Fibroblast of lung (primary cell): ENCODE measurements at regions not wholly inside any gene's neighbourhood (a gene's known extent, or its start where the extent isn't known, plus 50 kb on each side); places are given as distances from the start of the nearest gene placed in this dataset.

Experiments used
- DNase-seq, 2 donors: peaks; one replicate each; pipeline versions ENCODE4 v3.0.0 to v3.0.0-alpha.2; 2010; ENCODE audit warnings: low read depth in 2 of 2
- H2AFZ ChIP-seq: 2 replicates; pipeline ENCODE4 v1.5.1; 2012; ENCODE audit warnings: low read length, control low read depth, inconsistent platforms
- H3K27ac ChIP-seq: 2 replicates; pipeline ENCODE4 v1.5.1; 2011; ENCODE audit warnings: low read length, control low read depth; ENCODE audit not compliant: insufficient read depth
- H3K27me3 ChIP-seq: 2 replicates; pipeline ENCODE4 v1.5.1; 2011; ENCODE audit warnings: mild to moderate bottlenecking, low read length; ENCODE audit not compliant: control insufficient read depth, insufficient read depth
- H3K36me3 ChIP-seq: 2 replicates; pipeline ENCODE4 v1.5.1; 2011; ENCODE audit warnings: low read length; ENCODE audit not compliant: control insufficient read depth, insufficient read depth
- H3K4me1 ChIP-seq: 2 replicates; pipeline ENCODE4 v1.5.1; 2011; ENCODE audit warnings: low read length; ENCODE audit not compliant: control insufficient read depth, insufficient read depth; ENCODE audit errors: extremely low read depth
- H3K4me2 ChIP-seq: 2 replicates; pipeline ENCODE4 v1.5.1; 2011; ENCODE audit warnings: low read length, control low read depth; ENCODE audit not compliant: insufficient read depth; ENCODE audit errors: extremely low read depth
- H3K4me3 ChIP-seq, 4 experiments: fragments of 200-600 bp in 1 of 4; sonication (generic) in 1 of 4; replicated peaks in 1 of 4; 2 replicates each; pipeline ENCODE4 v1.5.1; 2011 to 2016; ENCODE audit warnings: low read length in 4 of 4, low read depth in 3 of 4, mild to moderate bottlenecking in 3 of 4, control low read depth in 2 of 4, inconsistent platforms in 1 of 4, mixed read lengths in 1 of 4; ENCODE audit not compliant: insufficient read depth in 1 of 4; ENCODE audit errors: control extremely low read depth in 1 of 4
- H3K79me2 ChIP-seq: 2 replicates; pipeline ENCODE4 v1.5.1; 2012; ENCODE audit warnings: mild to moderate bottlenecking, low read length, inconsistent platforms; ENCODE audit not compliant: control insufficient read depth, insufficient read depth
- H3K9ac ChIP-seq: 2 replicates; pipeline ENCODE4 v1.5.1; 2011; ENCODE audit warnings: mild to moderate bottlenecking, low read length, control low read depth; ENCODE audit not compliant: insufficient read depth
- H3K9me3 ChIP-seq: 2 replicates; pipeline ENCODE4 v1.5.1; 2012; ENCODE audit warnings: low read depth, low read length; ENCODE audit not compliant: control insufficient read depth, insufficient read depth
- H4K20me1 ChIP-seq: 2 replicates; pipeline ENCODE4 v1.5.1; 2011; ENCODE audit warnings: low read length; ENCODE audit not compliant: control insufficient read depth, insufficient read depth; ENCODE audit errors: extremely low read depth
- CTCF ChIP-seq, 2 donors: IDR thresholded peaks in 1 of 2; conservative IDR thresholded peaks in 1 of 2; 1 replicate in 1 of 2; 2 replicates in 1 of 2; pipeline ENCODE4 v1.5.1; 2011 to 2012; ENCODE audit warnings: low read length in 2 of 2, control low read depth in 1 of 2, inconsistent platforms in 1 of 2, low read depth in 1 of 2, mild to moderate bottlenecking in 1 of 2
- EZH2 ChIP-seq: IDR thresholded peaks from 2 replicates; pipeline ENCODE4 v1.5.1; 2012; ENCODE audit warnings: low read length, control low read depth, mild to moderate bottlenecking; ENCODE audit errors: missing control alignments

- TF ChIP-seq EZH2 (no peak), CTCF (conservative IDR thresholded peaks at IDR 0.05 in 1 of 2, IDR thresholded peaks at IDR 0.05 in 1 of 2; ENCODE audit: low read depth in 1 of 2, low read length in 2 of 2) (no peak)
- Histone ChIP-seq H3K27ac (no peak overlapping the region), H3K9me3 (no peaks in the 10 kb centered on the region), H3K4me3 (peak overlapping the region in 1 of 4 experiments; percentile 32), H3K9ac (no peak overlapping the region), H3K27me3 (no peaks in the 10 kb centered on the region), H3K79me2 (no peaks in the 10 kb centered on the region), H3K4me1 (peaks cover 14% of the 10 kb centered on the region), H4K20me1 (no peaks in the 10 kb centered on the region), H2AFZ (no peak overlapping the region), H3K4me2 (no peak overlapping the region), H3K36me3 (no peaks in the 10 kb centered on the region)
- no peak for DNase-seq
Observed at GRCh38 chr1:172894349-172895049, 156.2 kb downstream of the TNFSF18 start.

GRCh38 chr1:172895050-172895460 is 155.7 kb downstream of the TNFSF18 start:
- Histone ChIP-seq H3K36me3 (no peaks in the 10 kb centered on the region), H3K4me1 (peaks cover 14% of the 10 kb centered on the region), H3K9me3 (no peaks in the 10 kb centered on the region), H3K27me3 (no peaks in the 10 kb centered on the region), H4K20me1 (no peaks in the 10 kb centered on the region), H3K27ac (no peak overlapping the region), H3K9ac (no peak overlapping the region), H3K4me3 (peak overlapping the region in 3 of 4 experiments; percentile 1 to 32 (median 6)), H2AFZ (peak overlapping the region; percentile 50), H3K4me2 (peak overlapping the region; percentile 75), H3K79me2 (no peaks in the 10 kb centered on the region)
- DNase-seq: peak; percentile 25 to 52
- TF ChIP-seq EZH2: no peak

- Histone ChIP-seq H3K9me3 (no peaks in the 10 kb centered on the region), H3K36me3 (no peaks in the 10 kb centered on the region), H4K20me1 (no peaks in the 10 kb centered on the region), H3K79me2 (no peaks in the 10 kb centered on the region), H3K9ac (no peak overlapping the region), H3K27me3 (no peaks in the 10 kb centered on the region), H2AFZ (no peak overlapping the region), H3K4me1 (peaks cover 14% of the 10 kb centered on the region), H3K4me3 (no peak overlapping the region), H3K27ac (no peak overlapping the region), H3K4me2 (no peak overlapping the region)
- TF ChIP-seq EZH2 (no peak), CTCF (conservative IDR thresholded peaks at IDR 0.05 in 1 of 2, IDR thresholded peaks at IDR 0.05 in 1 of 2; ENCODE audit: low read depth in 1 of 2, low read length in 2 of 2) (no peak)
- DNase-seq: no peak
Observed at GRCh38 chr1:172895761-172896160, 155.0 kb downstream of the TNFSF18 start.
